Activated CD4-positive, alpha-beta T cell treated with anti-CD3 and anti-CD28 coated beads, Interleukin-2, amount 50 U/mL, for 48 hours (primary cell): ENCODE measurements at regions not wholly inside any gene's neighbourhood (a gene's known extent, or its start where the extent isn't known, plus 50 kb on each side); places are given as distances from the start of the nearest gene placed in this dataset.
A peak's percentile ranks its signal among the peaks of the same experiment; 100 is the strongest.

Experiments
- DNase-seq, 2 experiments: peaks; one replicate each; pipeline ENCODE4 v3.0.0-alpha.2; 2020

DNA sequence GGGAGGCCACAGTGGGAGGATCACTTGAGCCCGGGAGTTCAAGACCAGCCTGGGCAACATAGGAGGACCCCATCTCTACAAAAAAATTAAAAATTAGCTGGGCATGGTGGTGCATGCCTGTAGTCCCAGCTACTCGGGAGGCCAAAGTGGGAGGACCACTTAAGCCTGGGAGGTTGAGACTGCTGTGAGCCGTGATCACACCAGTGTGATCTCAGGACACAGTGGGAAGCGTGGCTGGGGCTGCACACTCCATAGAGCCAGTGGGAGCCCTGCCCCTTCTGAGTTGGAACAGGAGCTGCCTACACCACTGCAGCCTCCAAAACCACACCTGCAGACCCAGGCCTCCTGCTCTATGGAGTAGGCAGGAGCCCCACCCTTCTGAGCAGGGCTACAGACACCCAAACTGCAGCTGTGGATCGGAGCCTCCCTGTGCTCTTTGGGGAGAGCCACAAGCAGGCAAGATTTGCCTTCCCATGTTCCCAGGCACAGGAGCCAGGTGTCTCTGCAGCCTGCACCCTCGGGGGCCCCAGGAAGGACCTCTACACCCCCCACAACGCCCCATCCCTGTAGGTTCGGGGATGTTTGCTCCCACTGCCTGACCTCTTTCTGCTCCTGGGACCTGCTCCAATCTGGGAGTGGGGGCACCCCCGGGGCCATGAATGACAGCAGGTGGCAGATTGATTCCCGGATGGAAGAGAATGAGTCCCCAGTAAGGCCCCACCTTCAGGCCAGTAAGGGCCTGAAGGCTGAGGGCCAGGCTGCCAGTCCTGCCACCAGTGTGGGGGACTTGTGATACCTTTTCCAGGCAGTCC lies 245.4 kb downstream of the BUD13 start:
- no peak for DNase-seq

DNA sequence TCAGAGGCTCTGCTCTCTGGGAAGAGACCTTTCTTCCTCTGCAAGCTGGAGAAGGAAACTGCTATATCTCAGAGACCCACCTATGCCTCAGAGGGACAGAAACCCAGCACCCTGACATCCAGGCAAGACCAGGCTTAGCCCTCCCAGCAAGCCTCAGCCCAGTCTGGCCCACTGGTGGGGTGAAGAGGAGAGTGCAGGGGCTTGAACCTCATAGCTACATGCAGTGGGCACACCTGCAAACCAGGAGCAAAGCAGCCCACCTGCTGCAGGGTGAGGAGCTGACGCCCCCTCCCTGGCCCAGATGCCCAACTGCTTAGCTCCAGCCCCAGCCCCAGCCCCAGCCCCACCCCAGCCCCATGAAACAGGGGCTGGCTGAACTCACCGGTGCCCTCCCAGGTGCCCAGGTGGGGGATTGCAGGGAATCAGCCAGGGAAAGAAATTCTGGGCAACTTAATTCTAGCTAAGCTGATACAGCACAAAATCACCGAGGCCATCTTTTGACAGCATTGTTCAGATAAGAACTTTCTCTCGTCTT lies 246.8 kb downstream of the BUD13 start:
- DNase-seq = no peak

DNA sequence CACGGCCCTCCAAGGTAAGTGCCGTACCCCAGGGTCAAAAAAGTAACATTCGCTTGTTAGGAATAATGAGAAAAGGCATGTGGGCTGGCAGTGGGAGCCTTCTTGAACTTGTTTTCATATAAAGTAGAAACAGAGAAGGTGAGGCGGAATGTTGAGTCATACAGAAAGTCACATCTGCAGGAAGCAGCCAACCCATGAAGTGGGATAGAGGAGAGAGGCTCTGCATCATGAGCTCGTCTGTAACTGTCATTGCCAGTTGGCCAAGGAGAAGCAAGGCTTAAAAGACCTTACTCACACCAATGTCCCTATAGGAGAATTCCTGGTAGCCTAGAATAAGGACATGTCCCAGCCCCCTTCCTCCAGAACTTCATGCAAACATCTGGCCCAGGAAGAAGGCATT lies 253.3 kb downstream of the BUD13 start:
- DNase-seq = no peak

DNA sequence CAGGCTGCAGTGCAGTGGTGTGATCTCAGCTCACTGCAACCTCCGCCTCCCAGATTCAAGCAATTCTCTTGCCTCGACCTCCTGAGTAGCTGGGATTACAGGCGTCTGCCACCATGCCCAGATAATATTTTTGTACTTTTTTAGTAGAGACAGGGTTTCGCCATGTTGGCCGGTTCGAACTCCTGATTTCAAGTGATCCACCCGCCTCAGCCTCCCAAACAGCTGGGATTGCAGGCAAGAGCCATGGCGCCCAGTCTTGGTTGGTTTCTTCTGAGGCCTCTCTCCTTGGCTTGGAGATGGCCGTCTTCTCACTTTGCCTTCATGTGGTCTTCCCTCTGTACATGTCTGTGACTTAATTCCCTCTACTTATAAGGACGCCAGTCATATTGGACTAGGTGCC lies 254.6 kb downstream of the BUD13 start:
- no peak for DNase-seq

DNA sequence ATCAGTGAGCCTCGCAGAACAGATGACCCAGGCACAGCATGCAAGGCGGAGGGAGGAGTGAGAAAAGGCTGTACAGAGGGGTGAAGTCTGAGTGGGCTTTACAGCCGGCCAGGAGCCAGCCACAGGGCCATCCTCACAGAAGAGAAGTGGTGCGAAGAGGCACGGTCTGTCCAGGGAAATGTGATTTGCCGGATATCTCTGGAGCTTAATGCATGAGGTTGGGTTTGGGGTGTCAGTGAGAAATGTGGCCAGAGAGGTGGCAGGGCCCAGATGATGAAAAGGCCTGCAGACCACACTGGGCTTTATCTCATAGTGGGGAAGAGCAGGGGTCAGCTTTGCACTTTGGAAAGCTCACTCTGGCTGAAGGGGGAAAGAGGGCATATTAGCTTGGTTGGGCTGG lies 255.2 kb downstream of the BUD13 start:
- DNase-seq = no peak

DNA sequence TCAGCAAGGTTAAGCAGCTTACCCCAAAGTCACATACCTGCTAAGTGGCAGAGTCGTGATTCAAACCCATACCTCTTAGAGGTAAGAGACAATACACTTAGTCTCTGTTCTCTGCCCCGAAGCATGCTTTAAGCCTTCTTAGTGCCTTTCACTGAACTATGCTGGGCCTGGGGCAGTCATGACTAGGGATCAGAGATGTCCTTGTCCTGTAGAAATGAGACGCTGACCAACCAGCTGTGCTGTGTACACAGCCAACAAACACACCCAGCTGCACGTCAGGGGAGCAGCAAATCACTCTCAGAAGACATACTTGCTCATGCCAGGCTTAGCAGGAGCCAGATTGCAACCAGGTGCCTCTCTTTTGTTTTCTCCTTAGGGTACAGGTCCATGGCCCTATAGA lies 255.7 kb downstream of the BUD13 start:
- DNase-seq = no peak

DNA sequence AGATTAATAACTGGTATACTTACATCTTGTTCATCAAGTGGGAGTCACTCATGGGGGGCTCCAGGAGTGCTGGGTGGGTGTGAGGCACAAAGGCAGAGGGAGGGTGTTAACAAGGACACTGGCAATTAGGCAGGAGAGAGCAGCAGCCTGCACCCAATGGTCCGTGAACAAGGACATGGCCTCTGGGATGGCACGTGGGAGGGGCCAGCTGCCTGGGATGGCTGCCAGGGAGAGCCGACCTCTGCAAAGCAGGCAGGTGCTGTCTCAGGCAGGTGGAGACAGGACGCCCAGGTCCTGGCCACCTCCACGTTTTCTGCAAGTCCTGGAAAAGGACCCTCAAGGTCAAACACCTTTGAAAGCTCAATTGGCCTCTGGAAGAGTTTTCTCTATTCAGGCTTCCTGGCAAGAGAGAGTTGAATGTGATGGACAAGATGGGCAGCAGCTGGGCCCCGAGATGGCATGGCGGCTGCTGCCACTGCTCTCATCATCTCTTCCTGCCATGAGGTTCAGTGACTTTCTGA lies 257.1 kb downstream of the BUD13 start:
- no peak for DNase-seq

DNA sequence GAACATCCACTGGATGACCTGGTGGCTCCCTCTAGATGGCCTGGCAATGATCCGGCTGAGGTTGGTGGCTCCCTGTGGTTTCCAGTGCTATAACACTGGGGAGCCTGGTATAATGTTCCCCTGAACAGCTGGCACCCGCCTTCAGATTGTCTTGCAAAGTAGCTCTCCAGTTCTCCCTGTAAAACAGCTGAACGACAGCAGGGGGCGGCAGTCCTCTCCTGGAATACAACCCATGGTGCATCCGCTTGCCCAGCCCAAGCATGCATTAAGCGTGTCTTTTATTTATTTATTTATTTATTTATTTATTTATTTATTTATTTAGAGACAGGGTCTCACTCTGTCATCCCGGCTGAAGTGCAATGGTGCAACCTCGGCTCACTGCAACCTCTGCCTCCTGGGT lies 258.9 kb downstream of the BUD13 start:
- DNase-seq = peak; percentile 36 to 43

DNA sequence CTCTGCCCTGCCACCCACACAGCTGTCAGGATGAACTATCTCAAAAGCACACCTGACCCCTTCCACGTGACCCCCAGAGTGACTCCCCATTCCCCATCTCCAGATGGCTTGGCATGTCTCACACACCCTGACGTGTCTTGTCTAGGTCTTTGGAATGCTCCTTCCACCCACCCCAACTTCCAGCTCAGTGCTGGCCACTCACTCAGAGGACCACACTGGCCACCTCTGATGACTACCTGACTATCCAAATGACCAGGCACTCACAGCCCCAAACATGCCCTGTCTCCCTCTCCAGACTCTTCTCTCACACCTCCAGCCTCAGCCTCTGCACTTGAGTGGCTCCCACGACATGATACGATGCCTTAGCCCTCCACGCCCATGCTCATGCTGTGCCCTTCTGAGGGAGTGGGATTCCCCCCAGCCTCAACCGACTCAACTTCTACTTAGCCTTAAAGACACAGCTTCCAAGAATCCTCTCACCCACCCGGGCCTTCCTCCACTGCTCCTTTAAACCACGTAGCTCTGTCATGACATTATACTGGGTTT lies 259.4 kb downstream of the BUD13 start:
- no peak for DNase-seq

DNA sequence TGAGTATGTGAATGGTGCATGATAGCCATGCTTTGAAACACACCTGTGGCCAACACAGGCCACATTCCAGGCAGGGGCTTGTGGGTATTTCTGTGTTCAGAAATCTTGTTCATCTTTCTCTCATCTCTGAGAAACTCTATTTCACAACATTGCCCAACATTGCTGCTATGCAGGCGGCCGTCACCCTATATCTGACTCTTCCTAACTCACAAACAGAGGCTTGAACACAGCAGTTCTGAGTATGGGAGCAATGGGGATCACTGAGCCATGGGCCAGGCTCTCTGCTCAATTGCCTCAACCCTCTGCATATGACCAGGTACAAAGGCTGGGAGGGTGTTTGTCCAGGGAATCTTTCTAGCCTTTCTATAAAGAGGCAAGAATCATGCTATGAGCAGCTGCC lies 259.9 kb downstream of the BUD13 start:
- DNase-seq = no peak

DNA sequence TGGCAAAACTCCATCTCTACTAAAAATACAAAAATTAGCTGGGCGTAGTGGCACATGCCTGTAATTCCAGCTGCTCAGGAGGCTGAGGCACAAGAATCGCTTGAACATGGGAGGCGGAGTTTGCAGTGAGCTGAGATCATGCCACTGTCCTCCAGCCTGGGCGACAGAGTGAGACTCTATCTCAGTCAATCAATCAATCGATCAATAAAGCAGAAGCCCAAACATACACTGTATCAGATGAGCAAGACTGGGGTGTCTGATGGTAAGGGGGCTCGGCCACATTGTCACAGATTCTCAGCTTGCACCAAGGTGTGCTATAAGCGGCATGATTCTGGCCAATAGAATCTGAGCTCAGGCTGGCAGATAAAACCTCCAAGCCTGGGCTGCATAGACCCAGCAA lies 261.1 kb downstream of the BUD13 start:
- no peak for DNase-seq

DNA sequence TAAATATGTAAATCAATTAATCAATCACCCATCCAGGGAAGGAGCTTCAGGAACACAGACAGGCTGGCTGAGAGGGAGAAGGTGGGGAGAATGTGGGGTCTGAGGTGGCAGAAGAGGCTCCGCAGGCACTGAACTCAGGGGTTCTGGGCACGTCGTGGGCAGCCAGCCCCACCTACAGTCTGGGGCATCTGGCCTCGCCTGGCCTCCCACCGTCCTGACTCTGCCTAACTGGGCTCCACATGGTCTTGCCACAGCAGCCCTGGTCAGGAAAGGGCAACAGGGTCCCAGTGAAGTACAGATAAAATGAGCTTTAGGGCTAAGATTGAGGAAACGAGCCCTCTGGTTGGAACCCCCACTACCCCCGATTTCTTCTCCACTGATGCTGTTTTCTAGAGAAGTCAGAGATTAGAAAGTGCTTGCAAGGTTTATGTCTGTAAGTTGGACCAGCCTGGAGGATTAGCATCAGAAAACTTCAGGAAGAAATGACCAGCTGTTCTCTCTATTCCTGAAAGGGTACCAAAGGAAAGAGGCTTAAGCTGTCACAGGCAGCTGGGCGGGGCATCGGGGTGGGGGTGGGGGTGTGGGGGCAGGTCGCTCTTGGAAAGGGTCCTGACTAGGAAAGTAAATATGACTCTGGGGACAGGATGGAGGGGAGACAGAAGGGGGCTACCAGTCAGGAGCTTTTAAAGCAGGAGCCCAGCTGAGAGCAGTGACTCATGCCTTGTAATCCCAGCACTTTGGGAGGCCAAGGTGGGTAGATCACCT lies 261.7 kb downstream of the BUD13 start:
- DNase-seq = no peak

DNA sequence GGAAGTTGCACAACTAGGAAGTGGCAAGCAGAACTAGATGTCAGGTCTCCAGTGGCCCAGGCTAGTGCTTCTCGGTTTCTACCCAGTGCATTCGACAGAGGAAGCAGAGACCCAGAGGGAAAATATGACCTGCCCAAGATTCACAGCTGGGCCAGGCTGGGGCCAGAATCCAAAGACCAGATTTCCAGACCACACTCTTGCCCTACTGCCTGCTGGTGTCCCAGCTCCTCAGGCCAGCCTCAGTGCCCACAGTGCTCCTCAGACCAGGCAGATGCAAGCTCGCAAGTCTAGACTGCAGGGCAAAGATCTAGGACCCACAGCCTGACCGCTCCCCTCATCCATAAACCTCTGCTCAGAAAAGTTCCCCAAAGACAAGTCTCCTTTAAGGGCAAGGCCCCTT lies 262.6 kb downstream of the BUD13 start:
- DNase-seq = no peak

DNA sequence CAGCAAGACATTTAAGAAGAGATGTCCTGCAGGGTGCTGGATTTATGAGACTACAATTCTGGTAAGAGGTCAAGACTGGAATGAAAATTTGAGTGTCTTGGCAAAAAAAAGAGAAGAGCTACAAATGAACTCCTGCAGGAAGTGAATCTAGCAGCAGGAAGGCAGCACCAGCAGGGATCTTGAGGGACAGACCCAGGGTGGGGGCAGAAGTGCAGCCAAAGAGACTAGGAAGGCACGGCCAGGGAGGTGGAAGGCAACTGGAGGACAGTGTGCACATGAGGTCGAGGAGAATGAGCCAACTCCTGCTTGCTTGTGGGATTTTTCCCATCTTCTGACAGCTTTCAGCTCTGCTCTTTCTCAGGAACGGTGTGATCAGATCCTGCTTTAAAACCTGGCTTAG lies 263.2 kb downstream of the BUD13 start:
- no peak for DNase-seq

DNA sequence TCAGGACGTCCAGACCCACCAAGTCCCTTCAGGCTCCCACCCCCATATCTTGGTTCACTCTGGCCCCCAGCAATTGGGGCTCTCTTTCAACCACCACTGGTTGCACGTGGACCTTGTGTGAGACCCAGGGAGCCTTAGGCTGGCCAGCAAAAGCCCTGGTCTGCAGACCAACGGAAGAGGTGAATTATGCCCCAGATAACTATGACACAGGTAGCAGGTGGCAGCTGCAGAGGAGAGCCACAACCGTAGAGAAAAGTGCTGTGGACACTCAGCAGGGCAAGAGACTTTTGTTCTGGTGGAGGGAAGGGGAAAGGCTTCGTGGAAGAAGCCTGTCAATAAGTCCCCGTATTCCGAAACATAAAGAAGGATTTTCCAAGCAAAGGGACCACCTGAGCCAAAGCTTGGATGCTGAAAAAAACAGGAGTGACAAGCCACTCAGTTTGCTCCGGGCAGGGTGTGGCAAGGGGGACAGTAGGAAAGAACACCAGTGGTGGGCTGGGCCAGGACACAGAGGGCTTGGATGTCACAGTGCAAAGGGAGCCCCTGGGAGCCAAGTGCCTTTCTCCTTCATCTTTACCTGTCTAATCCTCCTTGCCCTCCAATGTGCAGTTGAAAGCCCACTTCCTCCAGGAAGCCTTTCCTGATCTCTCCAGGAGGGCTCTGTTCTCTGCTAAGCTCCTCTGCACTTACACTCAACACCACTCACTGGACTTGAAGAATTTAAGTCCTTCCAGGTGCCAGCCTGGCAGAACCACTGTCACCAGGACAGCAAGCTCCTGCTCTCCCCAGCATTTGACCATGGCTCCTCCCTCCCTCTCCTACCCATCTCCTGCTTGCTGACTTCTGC lies 264.7 kb downstream of the BUD13 start:
- DNase-seq = no peak

DNA sequence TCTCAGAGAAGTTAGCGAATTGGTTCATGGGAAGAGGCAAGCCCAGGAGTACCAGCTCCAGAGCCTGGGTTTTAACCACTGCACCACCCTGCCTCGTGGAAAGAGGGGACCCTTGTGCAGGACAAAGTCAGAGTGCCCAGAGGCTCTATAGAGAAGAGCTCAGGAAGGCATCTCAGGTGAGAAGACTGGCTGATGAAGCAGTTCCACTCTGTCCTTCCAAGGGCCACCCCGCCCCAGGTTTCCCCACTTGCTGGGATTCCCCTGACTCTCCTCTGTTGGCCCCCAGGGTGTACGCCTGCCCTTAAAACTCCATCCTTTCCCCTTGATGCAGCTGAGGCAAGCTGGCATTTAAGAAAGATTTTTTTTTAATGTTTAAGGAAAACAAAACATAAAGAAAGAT lies 265.8 kb downstream of the BUD13 start:
- DNase-seq = no peak

DNA sequence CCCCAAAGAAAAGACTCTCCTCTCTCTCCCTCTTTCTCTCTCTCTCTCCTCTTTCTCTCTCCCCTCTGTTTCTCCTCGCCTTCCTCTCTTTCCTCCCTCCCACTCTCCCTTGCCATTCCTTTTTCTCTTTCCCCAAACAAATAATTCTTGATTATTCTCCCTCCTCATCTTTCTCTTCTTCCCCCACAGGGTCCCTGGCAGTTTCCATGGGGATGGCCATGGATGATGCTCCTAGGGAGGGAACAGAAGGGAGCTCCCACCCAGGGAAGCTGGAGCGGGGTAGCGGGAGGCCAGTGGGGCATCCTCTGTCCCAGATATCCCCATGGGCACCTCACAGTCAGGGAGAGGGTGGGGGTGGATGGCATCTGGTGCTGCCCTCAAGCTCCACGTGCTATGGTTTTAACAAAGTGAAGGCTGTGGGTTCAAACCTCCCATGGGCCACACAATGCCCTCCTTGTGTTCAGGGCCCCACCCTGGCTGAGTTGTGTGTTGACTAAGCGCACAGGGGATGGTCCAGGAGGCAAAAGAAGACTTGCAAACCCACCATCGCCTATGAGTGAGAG lies 266.4 kb downstream of the BUD13 start:
- no peak for DNase-seq

DNA sequence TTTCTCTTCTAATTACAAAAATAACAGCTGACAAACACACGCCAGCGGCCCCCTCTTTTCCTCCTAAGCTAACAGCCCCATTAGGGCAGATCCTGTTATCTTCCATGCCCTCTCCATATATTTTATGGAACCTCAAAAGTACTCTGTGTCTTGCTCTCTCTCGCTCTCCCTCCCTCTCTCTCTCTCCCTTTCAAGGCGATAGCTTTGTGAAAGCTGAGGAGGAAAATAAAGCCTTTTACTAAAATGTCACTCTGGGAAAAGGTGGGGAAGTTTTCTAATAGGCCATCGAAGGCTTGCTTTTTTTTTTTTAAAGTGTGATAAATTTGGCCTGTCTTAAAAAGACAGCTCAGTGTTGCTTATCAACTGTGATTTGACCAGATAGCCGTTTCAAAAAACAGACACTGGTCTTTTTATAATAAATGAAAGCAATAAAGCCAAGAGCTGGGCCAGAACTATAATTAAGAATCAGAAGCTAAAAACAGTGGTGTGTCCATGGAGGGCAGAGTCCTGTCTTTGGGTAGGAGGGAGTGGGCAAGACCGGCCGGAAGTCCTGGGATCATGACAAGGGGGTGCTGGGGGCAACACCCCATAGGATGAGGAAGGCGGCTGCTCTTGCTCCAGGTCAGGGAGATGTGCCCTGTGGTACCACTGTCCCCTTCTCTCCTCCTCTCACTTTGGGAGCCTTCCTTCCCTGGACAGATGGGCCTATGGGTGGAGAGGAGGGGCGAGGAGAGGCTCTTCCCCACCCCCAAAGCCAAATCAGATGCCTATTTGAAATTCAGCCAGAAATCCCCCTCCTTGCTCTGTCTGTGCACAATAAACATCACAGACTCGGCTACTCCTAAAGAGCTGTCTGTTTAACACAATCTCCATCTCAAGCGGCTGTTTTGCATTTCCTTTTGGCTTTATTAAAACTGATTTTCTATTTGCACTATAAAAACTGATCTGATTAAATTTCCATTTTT lies 267.2 kb downstream of the BUD13 start:
- no peak for DNase-seq

DNA sequence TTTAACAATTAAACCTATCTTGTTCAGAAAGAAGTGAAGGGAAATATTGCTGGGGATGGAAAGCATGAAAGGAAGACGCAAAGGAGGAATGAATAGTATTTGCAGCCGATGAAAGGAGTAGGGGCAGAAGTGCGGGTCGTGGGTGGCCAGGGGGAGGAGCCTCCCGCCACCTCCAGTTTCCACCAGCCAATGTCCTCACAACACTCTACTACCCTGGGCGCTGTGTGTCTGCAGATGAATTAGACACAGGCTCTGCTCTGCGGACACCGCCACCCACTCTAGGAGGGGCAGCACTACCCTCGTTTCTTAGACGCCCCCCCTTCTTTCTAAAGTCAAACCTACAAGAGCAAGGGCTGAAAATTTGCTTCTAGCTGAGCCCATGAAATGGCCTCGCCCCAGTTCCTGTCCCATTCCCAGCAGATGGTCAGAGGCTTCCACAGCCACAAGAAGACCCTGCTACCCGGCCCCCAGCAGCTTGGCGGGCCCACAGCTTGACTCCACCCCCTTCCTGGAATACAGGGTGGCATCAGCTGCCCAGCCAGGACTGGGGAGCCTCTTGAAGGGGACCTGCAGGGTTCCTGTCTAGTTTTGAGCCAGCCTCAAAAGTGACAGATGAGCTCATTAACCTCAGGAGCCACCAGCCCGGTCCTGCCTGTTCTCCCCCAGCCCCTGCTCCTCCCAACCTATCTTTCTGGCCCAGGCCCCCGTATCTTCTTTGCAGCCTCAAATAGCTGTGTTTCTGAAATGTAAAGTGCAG lies 268.1 kb downstream of the BUD13 start:
- no peak for DNase-seq
